ENCODE measurements at regions not wholly inside any gene's neighbourhood (a gene's known extent, or its start where the extent isn't known, plus 50 kb on each side); places are given as distances from the start of the nearest gene placed in this dataset.

GRCh38 chr6:145490068-145490467 lies 245.3 kb downstream of the EPM2A start (continued):
- TF ChIP-seq ARID5B (CRISPR knock-in tag; IDR thresholded peaks at IDR 0.05) (peak; percentile 31; the same call in 1 of the 2 replicates), JARID2 (CRISPR knock-in tag; IDR thresholded peaks at IDR 0.05; ENCODE audit: insufficient replicate concordance) (no peak), SOX5 (CRISPR knock-in tag; IDR thresholded peaks at IDR 0.05; ENCODE audit: borderline replicate concordance) (peak; percentile 79), SNRNP70 (IDR thresholded peaks at IDR 0.05; ENCODE audit: low read depth, low read length) (no peak), HMGA1 (CRISPR knock-in tag; conservative IDR thresholded peaks at IDR 0.05) (no peak), KIAA2018 (CRISPR knock-in tag; IDR thresholded peaks at IDR 0.05; ENCODE audit: borderline replicate concordance) (no peak), TFAP4 (IDR thresholded peaks at IDR 0.05; ENCODE audit: borderline replicate concordance, low read depth) (peak; percentile 71; the same call in 1 of the 2 replicates)

Data from HepG2 (cell line).